DND-41 (cell line): ENCODE measurements at regions not wholly inside any gene's neighbourhood (a gene's known extent, or its start where the extent isn't known, plus 50 kb on each side); places are given as distances from the start of the nearest gene placed in this dataset.

ENCODE experiments used
- ATAC-seq: fragments of 200-7000 bp; cut with Tn5 transposase; 3 replicates; pipeline ENCODE4 v1.9.1; 2021; ENCODE audit warnings: low read depth; ENCODE audit not compliant: insufficient read depth
- DNase-seq: peaks from one replicate; pipeline ENCODE4 v3.0.0-alpha.2; 2020
- H2AFZ ChIP-seq: 2 replicates; pipeline ENCODE4 v1.6.0; 2012; ENCODE audit warnings: low read depth, low read length
- H3K27ac ChIP-seq: 2 replicates; pipeline ENCODE4 v1.5.1; 2012; ENCODE audit warnings: low read length, inconsistent platforms
- H3K27me3 ChIP-seq: fragments of 200-600 bp; sonication (generic); 2 replicates; pipeline ENCODE4 v1.6.0; 2012; ENCODE audit warnings: low read length, mild to moderate bottlenecking, inconsistent platforms; ENCODE audit not compliant: insufficient read depth, poor library complexity
- H3K36me3 ChIP-seq: 2 replicates; pipeline ENCODE4 v1.5.1; 2012; ENCODE audit warnings: low read length, inconsistent platforms; ENCODE audit not compliant: insufficient read depth
- H3K4me1 ChIP-seq: 2 replicates; pipeline ENCODE4 v1.5.1; 2012; ENCODE audit warnings: mild to moderate bottlenecking, low read length; ENCODE audit not compliant: insufficient read depth
- H3K4me2 ChIP-seq: 2 replicates; pipeline ENCODE4 v1.6.0; 2012; ENCODE audit warnings: mild to moderate bottlenecking, moderate library complexity, low read length, inconsistent platforms; ENCODE audit not compliant: insufficient read depth
- H3K4me3 ChIP-seq, 2 experiments: fragments of 200-600 bp in 1 of 2; shearing (Covaris generic) in 1 of 2; 2 replicates each; pipeline ENCODE4 v1.5.1; 2012 to 2016; ENCODE audit warnings: inconsistent platforms in 2 of 2, low read length in 2 of 2, mild to moderate bottlenecking in 2 of 2, low read depth in 1 of 2, moderate library complexity in 1 of 2
- H3K79me2 ChIP-seq: 2 replicates; pipeline ENCODE4 v1.6.0; 2012; ENCODE audit warnings: low read length, inconsistent platforms; ENCODE audit not compliant: insufficient read depth
- H3K9ac ChIP-seq: 2 replicates; pipeline ENCODE4 v1.6.0; 2012; ENCODE audit warnings: low read depth, mild to moderate bottlenecking, inconsistent platforms, low read length, moderate library complexity
- H3K9me3 ChIP-seq: 2 replicates; pipeline ENCODE4 v1.5.1; 2012; ENCODE audit warnings: low read length, moderate library complexity, mild to moderate bottlenecking, inconsistent platforms; ENCODE audit not compliant: insufficient read depth, severe bottlenecking
- H4K20me1 ChIP-seq: 2 replicates; pipeline ENCODE4 v1.6.0; 2012; ENCODE audit warnings: low read length; ENCODE audit not compliant: insufficient read depth
- EZH2 ChIP-seq: IDR thresholded peaks from 3 replicates; pipeline ENCODE4 v1.6.1; 2012; ENCODE audit warnings: borderline replicate concordance, low read depth, mild to moderate bottlenecking, moderate library complexity, low read length, inconsistent platforms; ENCODE audit not compliant: severe bottlenecking
- TF ChIP-seq, protein P1 (sequence below): IDR thresholded peaks from 2 replicates; pipeline ENCODE4 v1.5.1; 2012; ENCODE audit warnings: borderline replicate concordance, low read length, moderate library complexity, mild to moderate bottlenecking; ENCODE audit not compliant: poor library complexity, severe bottlenecking; ENCODE audit errors: extremely low read depth

DNA sequence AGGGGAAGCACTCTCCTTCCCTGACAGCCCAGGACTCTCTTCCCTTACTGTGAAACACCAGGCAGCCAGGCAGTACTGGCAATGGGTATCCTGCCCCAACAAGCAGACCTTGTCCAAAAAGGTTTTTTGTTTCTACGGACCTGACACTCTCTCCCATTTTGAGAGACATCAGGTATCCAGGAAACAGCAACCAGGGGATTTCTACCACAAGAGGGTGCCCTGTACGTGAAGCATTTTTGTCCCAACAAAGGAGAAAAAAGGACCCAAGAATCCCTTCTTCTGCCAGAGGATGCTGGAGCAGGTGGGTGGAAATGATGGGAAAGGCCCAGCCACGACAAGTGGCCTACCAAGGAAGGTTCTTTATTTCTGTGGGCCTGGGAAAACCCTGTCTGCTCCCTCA is 65.7 kb upstream of the FGF13 start:
- no peak overlapping the region for H3K4me2 ChIP-seq
- H3K79me2 ChIP-seq = no peaks in the 10 kb centered on the region
- no peak overlapping the region for H3K9ac ChIP-seq
- DNase-seq = no peak
- no peaks in the 10 kb centered on the region for H3K27me3 ChIP-seq
- H3K4me3 ChIP-seq = no peak overlapping the region
- H3K36me3 ChIP-seq = no peaks in the 10 kb centered on the region
- no peaks in the 10 kb centered on the region for H4K20me1 ChIP-seq
- H3K4me1 ChIP-seq = no peaks in the 10 kb centered on the region
- ATAC-seq = no peak
- TF ChIP-seq EZH2 = no peak
- TF ChIP-seq, protein P1, sequence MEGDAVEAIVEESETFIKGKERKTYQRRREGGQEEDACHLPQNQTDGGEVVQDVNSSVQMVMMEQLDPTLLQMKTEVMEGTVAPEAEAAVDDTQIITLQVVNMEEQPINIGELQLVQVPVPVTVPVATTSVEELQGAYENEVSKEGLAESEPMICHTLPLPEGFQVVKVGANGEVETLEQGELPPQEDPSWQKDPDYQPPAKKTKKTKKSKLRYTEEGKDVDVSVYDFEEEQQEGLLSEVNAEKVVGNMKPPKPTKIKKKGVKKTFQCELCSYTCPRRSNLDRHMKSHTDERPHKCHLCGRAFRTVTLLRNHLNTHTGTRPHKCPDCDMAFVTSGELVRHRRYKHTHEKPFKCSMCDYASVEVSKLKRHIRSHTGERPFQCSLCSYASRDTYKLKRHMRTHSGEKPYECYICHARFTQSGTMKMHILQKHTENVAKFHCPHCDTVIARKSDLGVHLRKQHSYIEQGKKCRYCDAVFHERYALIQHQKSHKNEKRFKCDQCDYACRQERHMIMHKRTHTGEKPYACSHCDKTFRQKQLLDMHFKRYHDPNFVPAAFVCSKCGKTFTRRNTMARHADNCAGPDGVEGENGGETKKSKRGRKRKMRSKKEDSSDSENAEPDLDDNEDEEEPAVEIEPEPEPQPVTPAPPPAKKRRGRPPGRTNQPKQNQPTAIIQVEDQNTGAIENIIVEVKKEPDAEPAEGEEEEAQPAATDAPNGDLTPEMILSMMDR = no peak
- H2AFZ ChIP-seq = no peak overlapping the region
- H3K9me3 ChIP-seq = no peaks in the 10 kb centered on the region
- H3K27ac ChIP-seq = no peak overlapping the region

DNA sequence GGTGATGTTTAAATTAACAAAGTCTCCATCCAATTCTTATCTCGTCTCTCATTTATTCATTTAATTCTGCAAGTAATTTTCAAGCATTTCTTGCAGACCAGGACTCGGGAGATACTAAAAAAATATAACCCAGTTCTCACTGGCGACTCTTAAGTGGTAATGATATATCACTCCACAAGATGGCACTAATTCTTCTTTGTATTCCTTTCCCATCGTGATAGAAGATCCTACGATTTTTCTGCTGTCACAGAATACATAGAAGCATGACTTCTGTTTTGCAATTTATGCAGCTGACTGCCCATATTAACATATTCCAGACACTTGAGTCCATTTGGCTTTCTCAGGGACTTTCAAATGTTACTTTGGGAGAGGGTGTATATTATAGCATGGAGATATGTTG is 64.0 kb upstream of the FGF13 start:
- no peak overlapping the region for H3K4me2 ChIP-seq
- H3K9ac ChIP-seq = no peak overlapping the region
- no peaks in the 10 kb centered on the region for H3K9me3 ChIP-seq
- no peaks in the 10 kb centered on the region for H3K36me3 ChIP-seq
- no peak overlapping the region for H2AFZ ChIP-seq
- H3K27ac ChIP-seq = no peak overlapping the region
- H4K20me1 ChIP-seq = no peaks in the 10 kb centered on the region
- H3K79me2 ChIP-seq = no peaks in the 10 kb centered on the region
- H3K4me1 ChIP-seq = no peaks in the 10 kb centered on the region
- H3K4me3 ChIP-seq = no peak overlapping the region
- TF ChIP-seq EZH2 = no peak
- TF ChIP-seq, protein P1 = peak; percentile 51
- ATAC-seq (no peak), DNase-seq (no peak)
- H3K27me3 ChIP-seq = no peaks in the 10 kb centered on the region

DNA sequence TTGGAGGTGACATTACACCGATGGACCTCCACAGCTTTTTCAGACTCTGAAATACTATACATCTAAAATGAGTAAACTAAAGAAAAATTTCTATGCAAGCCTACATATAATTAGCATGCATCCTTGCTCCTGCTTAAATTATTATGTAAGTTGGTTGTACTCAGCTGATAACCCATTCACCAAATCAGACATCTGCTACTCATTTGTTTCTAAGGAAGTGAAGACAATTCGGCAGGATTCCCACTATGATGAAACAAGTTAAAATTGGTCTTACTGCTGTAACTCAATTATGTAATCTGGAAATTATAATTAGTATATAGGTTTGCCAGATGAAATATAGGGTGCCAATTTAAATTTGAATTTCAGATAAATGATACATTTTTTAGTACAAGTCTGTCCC is 59.5 kb upstream of the FGF13 start:
- no peak overlapping the region for H2AFZ ChIP-seq
- H3K9ac ChIP-seq = no peak overlapping the region
- no peaks in the 10 kb centered on the region for H4K20me1 ChIP-seq
- H3K9me3 ChIP-seq = no peaks in the 10 kb centered on the region
- H3K4me3 ChIP-seq = no peak overlapping the region
- H3K27ac ChIP-seq = no peak overlapping the region
- no peaks in the 10 kb centered on the region for H3K4me1 ChIP-seq
- TF ChIP-seq, protein P1 = no peak
- TF ChIP-seq EZH2 = no peak
- H3K4me2 ChIP-seq = no peak overlapping the region
- ATAC-seq (no peak), DNase-seq (no peak)
- H3K27me3 ChIP-seq = no peaks in the 10 kb centered on the region
- no peaks in the 10 kb centered on the region for H3K36me3 ChIP-seq
- H3K79me2 ChIP-seq = no peaks in the 10 kb centered on the region

DNA sequence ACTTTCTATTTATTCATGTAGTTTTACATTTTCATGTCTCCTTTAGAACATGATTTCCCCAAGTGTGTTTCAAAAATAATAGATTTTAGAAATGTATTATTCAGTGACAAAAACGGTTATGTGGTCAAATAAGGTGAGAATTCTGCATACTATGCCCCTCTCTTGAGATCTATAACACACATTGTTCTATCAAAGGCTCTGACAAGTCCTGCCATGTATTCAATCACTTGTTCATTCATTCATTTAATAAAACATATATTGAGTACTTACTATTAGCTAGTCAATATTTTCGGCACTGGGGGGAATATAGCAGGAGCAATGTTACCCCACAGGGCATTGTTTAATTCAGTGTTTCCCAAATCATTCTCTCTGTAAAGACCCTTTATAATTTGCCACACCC is 58.4 kb upstream of the FGF13 start:
- no peak overlapping the region for H3K9ac ChIP-seq
- no peak for ATAC-seq
- TF ChIP-seq, protein P1 = no peak
- TF ChIP-seq EZH2 = no peak
- no peak overlapping the region for H3K4me3 ChIP-seq
- H3K4me2 ChIP-seq = no peak overlapping the region
- DNase-seq = no peak
- H4K20me1 ChIP-seq = no peaks in the 10 kb centered on the region
- H2AFZ ChIP-seq = no peak overlapping the region
- H3K36me3 ChIP-seq = no peaks in the 10 kb centered on the region
- H3K79me2 ChIP-seq = no peaks in the 10 kb centered on the region
- H3K27ac ChIP-seq = no peak overlapping the region
- H3K27me3 ChIP-seq = no peaks in the 10 kb centered on the region
- no peaks in the 10 kb centered on the region for H3K4me1 ChIP-seq
- no peaks in the 10 kb centered on the region for H3K9me3 ChIP-seq
